ENCODE measurements at regions not wholly inside any gene's neighbourhood (a gene's known extent, or its start where the extent isn't known, plus 50 kb on each side); places are given as distances from the start of the nearest gene placed in this dataset.

- no peak overlapping the region for H2BK5ac ChIP-seq (ENCODE audit: low read depth, low read length)
- no peaks in the 10 kb centered on the region for H3K27me3 ChIP-seq (replicated peaks in 1 of 4; ENCODE audit: control insufficient read depth in 3 of 4, extremely low read depth in 1 of 4, insufficient read depth in 3 of 4, low read length in 3 of 4)
- H2BK20ac ChIP-seq (ENCODE audit: low read length): no peak overlapping the region
- no peak overlapping the region for H3K56ac ChIP-seq (replicated peaks; ENCODE audit: insufficient read length, low read depth, low read length)
- no peak overlapping the region for H4K8ac ChIP-seq (ENCODE audit: extremely low read depth, insufficient read depth, low read length)
- H3K4me3 ChIP-seq (ENCODE audit: extremely low read depth in 1 of 4, insufficient read depth in 2 of 4, low read depth in 3 of 4, low read length in 4 of 4): no peak overlapping the region
- no peak overlapping the region for H3K4ac ChIP-seq (replicated peaks; ENCODE audit: insufficient read length, low read depth, low read length)
- no peaks in the 10 kb centered on the region for H3K79me2 ChIP-seq (ENCODE audit: control insufficient read depth in 1 of 2, insufficient read depth in 2 of 2, low read length in 2 of 2)
- no peak for FAIRE-seq
- H3K27ac ChIP-seq (ENCODE audit: low read depth, low read length): no peak overlapping the region
- ChIA-PET POLR2A (ENCODE audit: partially characterized antibody) (no interaction called here), CTCF (ENCODE audit: partially characterized antibody) (interaction anchor here (0.5 to 0.7 kb wide), 2 partner anchors 69 to 421 kb away, joined by 3 to 5 read pairs; no protein-coding TSS in a partner anchor)
- no peak overlapping the region for H2AFZ ChIP-seq (ENCODE audit: low read length)
- H3K18ac ChIP-seq (ENCODE audit: extremely low read depth, low read length): no peak overlapping the region
- no peak overlapping the region for H3K23ac ChIP-seq (ENCODE audit: insufficient read length)
- no peaks in the 10 kb centered on the region for H3K36me3 ChIP-seq (ENCODE audit: control insufficient read depth in 2 of 4, insufficient read depth in 4 of 4, low read length in 3 of 4)
- H3K9ac ChIP-seq (replicated peaks in 1 of 4; ENCODE audit: extremely low read depth in 1 of 4, low read depth in 3 of 4, low read length in 3 of 4): no peak overlapping the region
- WGBS, 2 experiments (ENCODE audit: extremely low coverage in 1 of 2, insufficient coverage in 1 of 2, insufficient read length in 1 of 2, insufficient replicate concordance in 2 of 2, low coverage in 1 of 2, low lambda C conversion rate in 2 of 2, missing lambda C conversion rate in 1 of 2): 91% methylated on average over 2 of the region's 2 CpGs; no CpG with 5 or more reads in 1 of the 2 experiments
- H4K20me1 ChIP-seq (replicated peaks in 1 of 2; ENCODE audit: control insufficient read depth in 1 of 2, insufficient read depth in 2 of 2, low read length in 2 of 2): no peaks in the 10 kb centered on the region
- H4K5ac ChIP-seq (ENCODE audit: insufficient read length, low read depth, low read length): no peak overlapping the region
- H2BK12ac ChIP-seq (ENCODE audit: low read depth, low read length): no peak overlapping the region
- H3K9me3 ChIP-seq (ENCODE audit: insufficient read depth in 2 of 2, low read depth in 1 of 2, low read length in 1 of 2): peaks cover 4 to 5% of the 10 kb centered on the region in 2 experiments
- H2AK5ac ChIP-seq (ENCODE audit: low read depth, low read length): no peak overlapping the region
- H3K4me2 ChIP-seq (ENCODE audit: insufficient read depth in 1 of 2, low read depth in 2 of 2, low read length in 2 of 2): no peak overlapping the region
- H2BK120ac ChIP-seq (replicated peaks; ENCODE audit: low read depth, low read length): no peak overlapping the region
- H3K79me1 ChIP-seq (ENCODE audit: low read depth, low read length): no peaks in the 10 kb centered on the region
- no peak for DNase-seq (ENCODE audit: low read depth in 1 of 2, low spot score in 2 of 2)
- no peak overlapping the region for H4K91ac ChIP-seq (replicated peaks; ENCODE audit: insufficient read length, low read length)
- H2BK15ac ChIP-seq (ENCODE audit: low read length): no peak overlapping the region
- H3K4me1 ChIP-seq (replicated peaks in 1 of 4; ENCODE audit: control insufficient read depth in 3 of 4, insufficient read depth in 4 of 4, low read length in 3 of 4): no peaks in the 10 kb centered on the region
- H3K23me2 ChIP-seq (ENCODE audit: low read depth, low read length): no peaks in the 10 kb centered on the region
- H3K14ac ChIP-seq (ENCODE audit: insufficient read length): no peak overlapping the region
- no peak for TF ChIP-seq TAF1 (IDR thresholded peaks at IDR 0.05; ENCODE audit: low read depth, low read length)
- no peak for TF ChIP-seq EZH2 (IDR thresholded peaks at IDR 0.05; ENCODE audit: low read depth, low read length, severe bottlenecking)
- TF ChIP-seq CBX5 (IDR thresholded peaks at IDR 0.05; ENCODE audit: low read depth, low read length): no peak
- no peak for TF ChIP-seq MAX (IDR thresholded peaks at IDR 0.05)
- TF ChIP-seq CHD2 (IDR thresholded peaks at IDR 0.05; ENCODE audit: low read length): no peak
- TF ChIP-seq GTF2F1 (IDR thresholded peaks at IDR 0.05; ENCODE audit: borderline replicate concordance, low read depth, low read length): no peak
- no peak for TF ChIP-seq CBX8 (IDR thresholded peaks at IDR 0.05; ENCODE audit: borderline replicate concordance, low read depth, low read length)
- TF ChIP-seq TBP (IDR thresholded peaks at IDR 0.05; ENCODE audit: low read depth, low read length): no peak
- TF ChIP-seq SRF (IDR thresholded peaks at IDR 0.05; ENCODE audit: low read depth, low read length): no peak
- no peak for TF ChIP-seq RNF2 (IDR thresholded peaks at IDR 0.05; ENCODE audit: borderline replicate concordance, low read depth, low read length, missing control alignments, poor library complexity, severe bottlenecking)
- TF ChIP-seq JUN (IDR thresholded peaks at IDR 0.05; ENCODE audit: low read depth, low read length): no peak
- no peak for TF ChIP-seq CTBP2 (IDR thresholded peaks at IDR 0.05; ENCODE audit: borderline replicate concordance, insufficient read depth, insufficient read length, low read length)
Measured at GRCh38 chr2:40032650-40033319, 253.7 kb upstream of the THUMPD2 start.

Measured in H1 (cell line).